ENCODE measurements at regions not wholly inside any gene's neighbourhood (a gene's known extent, or its start where the extent isn't known, plus 50 kb on each side); places are given as distances from the start of the nearest gene placed in this dataset.

DNA sequence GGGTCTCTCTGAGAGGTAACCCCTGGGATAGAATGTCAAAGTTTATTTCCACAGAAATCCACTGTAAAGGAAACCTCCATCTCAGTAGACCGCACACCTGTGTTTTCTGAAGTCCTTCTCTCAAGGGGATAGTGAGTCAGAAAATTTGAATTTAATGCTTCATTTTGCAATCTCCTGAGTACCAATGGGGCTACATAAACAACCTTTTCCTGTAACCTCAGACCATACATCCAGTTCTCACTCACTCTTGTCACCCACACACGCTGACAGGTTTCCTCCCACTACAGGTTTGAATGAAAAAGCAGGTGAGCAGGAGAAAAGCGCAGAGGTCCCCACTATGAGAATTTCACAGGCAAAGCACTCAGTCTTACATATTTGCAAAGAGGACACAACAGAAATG, 165.3 kb upstream of the MCTP2 start:
- no peak overlapping the region for H2AFZ ChIP-seq (ENCODE audit: low read length)
- no peak overlapping the region for H3K9ac ChIP-seq (ENCODE audit: low read depth, low read length, poor library complexity, severe bottlenecking)
- TF ChIP-seq CTCF (conservative IDR thresholded peaks at IDR 0.05; ENCODE audit: low read length) (no peak), EZH2phosphoT487 (IDR thresholded peaks at IDR 0.05; ENCODE audit: borderline replicate concordance) (no peak)
- H3K9me3 ChIP-seq (ENCODE audit: insufficient read depth, low read depth, low read length) = no peaks in the 10 kb centered on the region
- H4K20me1 ChIP-seq (ENCODE audit: insufficient read depth, low read length, poor library complexity, severe bottlenecking) = no peaks in the 10 kb centered on the region
- H3F3A ChIP-seq (ENCODE audit: low read depth) = no peaks in the 10 kb centered on the region
- H3K9me2 ChIP-seq (replicated peaks; ENCODE audit: low read depth, low read length) = no peaks in the 10 kb centered on the region
- H3K4me1 ChIP-seq (ENCODE audit: insufficient read depth, low read length, poor library complexity, severe bottlenecking) = no peaks in the 10 kb centered on the region
- no peaks in the 10 kb centered on the region for H3K79me2 ChIP-seq (ENCODE audit: insufficient read depth, low read length)
- H3K4me2 ChIP-seq (ENCODE audit: low read depth, low read length, poor library complexity, severe bottlenecking) = no peak overlapping the region
- no peaks in the 10 kb centered on the region for H3K27me3 ChIP-seq (ENCODE audit: insufficient read depth, low read length, poor library complexity, severe bottlenecking)
- H3K36me3 ChIP-seq (ENCODE audit: insufficient read depth, low read length) = no peaks in the 10 kb centered on the region
- H3K4me3 ChIP-seq (ENCODE audit: low read length, poor library complexity, severe bottlenecking) = no peak overlapping the region

GRCh38 chr15:94064676-94065313, 166.6 kb upstream of the MCTP2 start:
- Histone ChIP-seq H3K9ac (ENCODE audit: low read depth, low read length, poor library complexity, severe bottlenecking) (no peak overlapping the region), H3K4me1 (ENCODE audit: insufficient read depth, low read length, poor library complexity, severe bottlenecking) (no peaks in the 10 kb centered on the region), H3K4me3 (ENCODE audit: low read length, poor library complexity, severe bottlenecking) (no peak overlapping the region), H3K79me2 (ENCODE audit: insufficient read depth, low read length) (no peaks in the 10 kb centered on the region), H3F3A (ENCODE audit: low read depth) (no peaks in the 10 kb centered on the region), H4K20me1 (ENCODE audit: insufficient read depth, low read length, poor library complexity, severe bottlenecking) (no peaks in the 10 kb centered on the region), H2AFZ (ENCODE audit: low read length) (no peak overlapping the region), H3K9me2 (replicated peaks; ENCODE audit: low read depth, low read length) (no peaks in the 10 kb centered on the region), H3K36me3 (ENCODE audit: insufficient read depth, low read length) (no peaks in the 10 kb centered on the region), H3K4me2 (ENCODE audit: low read depth, low read length, poor library complexity, severe bottlenecking) (no peak overlapping the region), H3K27me3 (ENCODE audit: insufficient read depth, low read length, poor library complexity, severe bottlenecking) (no peaks in the 10 kb centered on the region), H3K9me3 (ENCODE audit: insufficient read depth, low read depth, low read length) (no peaks in the 10 kb centered on the region)
- no peak for TF ChIP-seq CTCF (conservative IDR thresholded peaks at IDR 0.05; ENCODE audit: low read length)
- no peak for TF ChIP-seq EZH2phosphoT487 (IDR thresholded peaks at IDR 0.05; ENCODE audit: borderline replicate concordance)

GRCh38 chr15:94061041-94061440, 170.3 kb upstream of the MCTP2 start:
- no peak for TF ChIP-seq CTCF (conservative IDR thresholded peaks at IDR 0.05; ENCODE audit: low read length)
- no peak for TF ChIP-seq EZH2phosphoT487 (IDR thresholded peaks at IDR 0.05; ENCODE audit: borderline replicate concordance)
- Histone ChIP-seq H2AFZ (ENCODE audit: low read length) (no peak overlapping the region), H3K9me2 (replicated peaks; ENCODE audit: low read depth, low read length) (no peaks in the 10 kb centered on the region), H3K4me3 (ENCODE audit: low read length, poor library complexity, severe bottlenecking) (no peak overlapping the region), H3K9ac (ENCODE audit: low read depth, low read length, poor library complexity, severe bottlenecking) (no peak overlapping the region), H3K4me2 (ENCODE audit: low read depth, low read length, poor library complexity, severe bottlenecking) (no peak overlapping the region), H3K27me3 (ENCODE audit: insufficient read depth, low read length, poor library complexity, severe bottlenecking) (no peaks in the 10 kb centered on the region), H3K79me2 (ENCODE audit: insufficient read depth, low read length) (no peaks in the 10 kb centered on the region), H3F3A (ENCODE audit: low read depth) (no peaks in the 10 kb centered on the region), H3K4me1 (ENCODE audit: insufficient read depth, low read length, poor library complexity, severe bottlenecking) (no peaks in the 10 kb centered on the region), H3K36me3 (ENCODE audit: insufficient read depth, low read length) (no peaks in the 10 kb centered on the region), H4K20me1 (ENCODE audit: insufficient read depth, low read length, poor library complexity, severe bottlenecking) (no peaks in the 10 kb centered on the region), H3K9me3 (ENCODE audit: insufficient read depth, low read depth, low read length) (no peaks in the 10 kb centered on the region)

All from Loucy (cell line).